ENCODE measurements at regions not wholly inside any gene's neighbourhood (a gene's known extent, or its start where the extent isn't known, plus 50 kb on each side); places are given as distances from the start of the nearest gene placed in this dataset.

GRCh38 chr13:53142306-53142705, 113.7 kb downstream of the OLFM4 start:
- TF ChIP-seq CTCF (IDR thresholded peaks at IDR 0.05), result no peak
- TF ChIP-seq POLR2A (IDR thresholded peaks at IDR 0.05), result no peak
- TF ChIP-seq POLR2AphosphoS5 (IDR thresholded peaks at IDR 0.05), result no peak
- TF ChIP-seq EP300 (IDR thresholded peaks at IDR 0.05), result no peak
